ENCODE measurements at regions not wholly inside any gene's neighbourhood (a gene's known extent, or its start where the extent isn't known, plus 50 kb on each side); places are given as distances from the start of the nearest gene placed in this dataset.

GRCh38 chr2:217694291-217694690 lies 308.5 kb downstream of the TNS1 start:
- TF ChIP-seq CTCF (conservative IDR thresholded peaks at IDR 0.05 in 1 of 2, IDR thresholded peaks at IDR 0.05 in 1 of 2; ENCODE audit: extremely low read depth in 1 of 2, insufficient read depth in 1 of 2, low read depth in 1 of 2, low read length in 2 of 2) (no peak), EZH2 (IDR thresholded peaks at IDR 0.05; ENCODE audit: borderline replicate concordance, low read length) (no peak)
